Transverse colon (tissue), 4 donors: ENCODE measurements at regions not wholly inside any gene's neighbourhood (a gene's known extent, or its start where the extent isn't known, plus 50 kb on each side); places are given as distances from the start of the nearest gene placed in this dataset.

Experiments used
- DNase-seq: peaks from one replicate; pipeline ENCODE4 v3.0.0-alpha.2; 2019
- H3K27ac ChIP-seq, 4 donors: fragments of 200-600 bp; sonication (generic); 2 replicates each; pipeline ENCODE4 v1.5.1; 2016 to 2018; ENCODE audit warnings: inconsistent platforms in 4 of 4
- H3K27me3 ChIP-seq: fragments of 200-600 bp; sonication (generic); 2 replicates; pipeline ENCODE4 v1.5.1; 2017; ENCODE audit warnings: inconsistent platforms
- H3K36me3 ChIP-seq, 4 donors: fragments of 200-600 bp; sonication (generic); 2 replicates each; pipeline ENCODE4 v1.5.1; 2017 to 2019; ENCODE audit warnings: inconsistent platforms in 4 of 4
- H3K4me1 ChIP-seq, 4 donors: fragments of 200-600 bp; sonication (generic); 2 replicates each; pipeline ENCODE4 v1.5.1; 2017 to 2020; ENCODE audit warnings: inconsistent platforms in 4 of 4
- H3K4me3 ChIP-seq, 4 donors: fragments of 200-600 bp; sonication (generic); 1 replicate in 1 of 4; 2 replicates in 3 of 4; pipeline versions ENCODE4 v1.5.1 to v1.6.1; 2017 to 2019; ENCODE audit warnings: inconsistent platforms in 4 of 4
- H3K9me3 ChIP-seq, 2 donors: fragments of 200-600 bp; sonication (generic); 2 replicates each; pipeline ENCODE4 v1.5.1; 2017 to 2019; ENCODE audit warnings: inconsistent platforms in 2 of 2
- EP300 ChIP-seq: sonication (generic); formaldehyde crosslinking; IDR thresholded peaks from one replicate; pipeline ENCODE4 v1.6.1; 2017; ENCODE audit warnings: antibody characterized with exemption, low read depth
- POLR2A ChIP-seq: fragments of 450-650 bp; IDR thresholded peaks from one replicate; pipeline ENCODE4 v1.6.1; 2016; ENCODE audit warnings: antibody characterized with exemption, mild to moderate bottlenecking, moderate library complexity
- POLR2AphosphoS5 ChIP-seq, 3 donors: sonication (generic); formaldehyde crosslinking; IDR thresholded peaks; one replicate each; pipeline ENCODE4 v1.6.1; 2016; ENCODE audit warnings: antibody characterized with exemption in 3 of 3
- WGBS, 2 donors: methylation state at CpG; one replicate each; pipeline ENCODE4 v1.1.5; 2018; ENCODE audit warnings: low coverage in 1 of 2; 5-methylcytosine and 5-hydroxymethylcytosine counted together
- in situ Hi-C, 4 donors: fragments of 200-750 bp; cut with MboI; loops; one replicate each; pipeline versions ENCODE4 v1.15.0 to v1.15.1; 2017; ENCODE audit warnings: low sequenced_read_pairs in 3 of 4, low pct_ligation_motif_present in 1 of 4, low pct_unique_long_range_greater_than_20kb in 1 of 4
- intact Hi-C: fragments of 100-400 bp; cut with DNase I; formaldehyde crosslinking; loops from one replicate; pipeline ENCODE4 v1.15.1; 2023; ENCODE audit warnings: low total_unique reads
- TF ChIP-seq, protein P1 (sequence below), 5 experiments: fragments of 200-600 bp in 3 of 5; fragments of 450-650 bp in 2 of 5; sonication (generic) in 3 of 5; IDR thresholded peaks; 1 replicate in 2 of 5; 2 replicates in 3 of 5; pipeline ENCODE4 v1.5.1; 2016 to 2017; ENCODE audit warnings: antibody characterized with exemption in 5 of 5, inconsistent platforms in 3 of 5, mild to moderate bottlenecking in 2 of 5, moderate library complexity in 1 of 5

DNA sequence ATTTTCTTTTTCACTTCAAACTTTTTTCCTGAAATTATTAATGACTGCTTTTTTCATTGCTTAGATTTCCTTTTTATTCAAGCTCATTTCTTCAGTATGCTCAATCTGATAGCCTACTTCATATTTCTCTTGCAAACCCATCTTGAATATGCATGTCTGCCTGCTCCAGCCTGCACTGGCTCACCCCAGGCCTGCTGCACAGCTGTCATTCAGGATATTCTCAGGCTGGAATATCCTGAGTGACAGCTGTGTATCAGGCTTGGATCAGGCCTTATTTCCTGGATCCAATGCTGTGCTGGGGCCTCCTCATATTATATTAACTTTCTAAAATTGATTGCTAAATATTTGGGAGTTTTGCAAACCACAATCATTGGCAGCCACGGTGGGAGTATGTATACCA lies 120.2 kb upstream of the TNS3 start:
- 84 to 86% methylated on average over 1 of the region's 1 CpG for WGBS, 2 donors

DNA sequence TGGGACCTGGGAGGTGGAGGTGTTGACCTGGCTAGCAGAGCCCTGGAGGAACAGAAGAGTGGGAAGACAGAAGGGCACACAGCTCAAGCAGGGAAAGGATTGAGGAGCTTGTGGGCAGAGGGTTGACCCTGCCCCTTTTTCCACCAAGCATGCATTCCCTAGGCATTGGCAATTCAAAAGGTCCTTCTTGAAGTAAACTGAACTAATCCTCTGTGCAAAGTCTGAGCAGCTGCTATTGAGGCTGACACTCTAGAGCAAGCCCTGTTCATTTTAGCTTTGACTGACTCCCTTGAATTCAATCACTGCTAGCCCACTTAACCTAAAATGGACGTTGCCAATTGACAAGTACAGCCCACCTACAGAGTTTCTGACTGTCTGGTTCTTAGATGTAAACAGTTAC lies 116.5 kb upstream of the TNS3 start:
- Histone ChIP-seq H3K27ac (no peak overlapping the region), H3K9me3 (no peaks in the 10 kb centered on the region), H3K4me3 (no peak overlapping the region), H3K36me3 (no peaks in the 10 kb centered on the region), H3K4me1 (no peaks in the 10 kb centered on the region), H3K27me3 (no peaks in the 10 kb centered on the region)
- no peak for TF ChIP-seq POLR2AphosphoS5 (IDR thresholded peaks at IDR 0.05)
- no peak for TF ChIP-seq POLR2A
- TF ChIP-seq, protein P1, sequence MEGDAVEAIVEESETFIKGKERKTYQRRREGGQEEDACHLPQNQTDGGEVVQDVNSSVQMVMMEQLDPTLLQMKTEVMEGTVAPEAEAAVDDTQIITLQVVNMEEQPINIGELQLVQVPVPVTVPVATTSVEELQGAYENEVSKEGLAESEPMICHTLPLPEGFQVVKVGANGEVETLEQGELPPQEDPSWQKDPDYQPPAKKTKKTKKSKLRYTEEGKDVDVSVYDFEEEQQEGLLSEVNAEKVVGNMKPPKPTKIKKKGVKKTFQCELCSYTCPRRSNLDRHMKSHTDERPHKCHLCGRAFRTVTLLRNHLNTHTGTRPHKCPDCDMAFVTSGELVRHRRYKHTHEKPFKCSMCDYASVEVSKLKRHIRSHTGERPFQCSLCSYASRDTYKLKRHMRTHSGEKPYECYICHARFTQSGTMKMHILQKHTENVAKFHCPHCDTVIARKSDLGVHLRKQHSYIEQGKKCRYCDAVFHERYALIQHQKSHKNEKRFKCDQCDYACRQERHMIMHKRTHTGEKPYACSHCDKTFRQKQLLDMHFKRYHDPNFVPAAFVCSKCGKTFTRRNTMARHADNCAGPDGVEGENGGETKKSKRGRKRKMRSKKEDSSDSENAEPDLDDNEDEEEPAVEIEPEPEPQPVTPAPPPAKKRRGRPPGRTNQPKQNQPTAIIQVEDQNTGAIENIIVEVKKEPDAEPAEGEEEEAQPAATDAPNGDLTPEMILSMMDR (IDR thresholded peaks at IDR 0.05): no peak
- no peak for TF ChIP-seq EP300
- 35% methylated on average over 1 of the region's 1 CpG; no CpG with 5 or more reads in 1 of the 2 donors for WGBS, 2 donors
- intact Hi-C loops: no loop called here
- DNase-seq: no peak
- in situ Hi-C loops: no loop called here

More for the DNA sequence above, 120.2 kb upstream of the TNS3 start:
- intact Hi-C loops (no loop called here), in situ Hi-C loops (no loop called here)
- no peak overlapping the region for H3K4me3 ChIP-seq
- H3K9me3 ChIP-seq: no peaks in the 10 kb centered on the region
- H3K27me3 ChIP-seq: no peaks in the 10 kb centered on the region
- no peak for TF ChIP-seq POLR2A
- no peak for TF ChIP-seq EP300
- TF ChIP-seq, protein P1 (IDR thresholded peaks at IDR 0.05): no peak
- TF ChIP-seq POLR2AphosphoS5 (IDR thresholded peaks at IDR 0.05): no peak
- H3K36me3 ChIP-seq: no peaks in the 10 kb centered on the region
- H3K4me1 ChIP-seq: no peaks in the 10 kb centered on the region
- no peak for DNase-seq
- H3K27ac ChIP-seq: no peak overlapping the region

DNA sequence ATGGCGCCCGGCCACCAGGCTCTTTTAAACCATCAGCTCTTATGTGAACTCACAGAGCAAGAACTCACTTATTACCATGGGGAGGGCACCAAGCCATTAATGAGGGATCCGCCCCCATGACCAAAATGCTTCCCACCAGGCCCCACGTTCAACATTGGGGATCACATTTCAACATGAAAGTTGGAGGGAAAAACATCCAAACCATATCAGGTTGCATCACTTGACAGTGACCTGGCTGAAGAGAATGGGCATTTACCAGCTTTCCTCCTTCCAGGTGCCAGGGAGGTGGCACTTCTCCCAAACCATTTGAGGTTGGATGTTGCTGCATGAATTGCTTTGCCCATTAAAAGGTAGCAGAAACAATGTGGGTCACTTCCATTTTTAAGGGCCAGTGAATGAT lies 115.6 kb upstream of the TNS3 start:
- Histone ChIP-seq H3K36me3 (no peaks in the 10 kb centered on the region), H3K4me1 (no peaks in the 10 kb centered on the region), H3K27me3 (no peaks in the 10 kb centered on the region), H3K27ac (no peak overlapping the region), H3K9me3 (no peaks in the 10 kb centered on the region), H3K4me3 (no peak overlapping the region)
- DNase-seq: no peak
- intact Hi-C loops (no loop called here), in situ Hi-C loops (no loop called here)
- WGBS, 2 donors: 94 to 100% methylated on average over 1 to 4 of the region's 4 CpGs
- TF ChIP-seq, protein P1 (IDR thresholded peaks at IDR 0.05): no peak
- no peak for TF ChIP-seq EP300
- no peak for TF ChIP-seq POLR2A
- no peak for TF ChIP-seq POLR2AphosphoS5 (IDR thresholded peaks at IDR 0.05)

DNA sequence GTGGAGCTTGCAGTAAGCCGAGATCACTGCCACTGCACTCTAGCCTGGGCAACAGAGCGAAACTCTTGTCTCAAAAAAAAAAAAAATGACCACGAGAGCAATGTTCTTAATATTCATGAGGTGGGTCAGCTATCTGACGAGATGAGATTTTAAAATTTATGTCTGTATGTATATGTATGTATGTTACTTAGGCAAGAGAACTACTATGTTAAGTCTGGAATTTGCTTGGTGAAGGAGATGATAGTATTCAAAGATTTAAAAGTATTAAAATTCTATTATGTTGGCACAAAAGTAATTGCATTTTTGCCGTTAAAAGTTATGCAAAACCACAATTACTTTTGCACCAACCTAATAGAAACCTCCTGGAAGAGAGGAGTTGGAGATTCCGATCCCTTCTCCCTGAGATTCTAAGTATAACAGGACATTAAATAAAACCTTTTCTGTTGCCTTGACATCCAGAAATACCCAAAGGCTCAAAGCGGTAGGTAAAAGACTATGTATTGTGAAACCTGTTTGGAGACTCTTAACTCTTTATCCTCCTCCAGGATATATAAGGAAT lies 114.3 kb upstream of the TNS3 start:
- TF ChIP-seq POLR2A (no peak), EP300 (no peak), POLR2AphosphoS5 (IDR thresholded peaks at IDR 0.05) (no peak)
- TF ChIP-seq, protein P1 (IDR thresholded peaks at IDR 0.05): no peak
- Histone ChIP-seq H3K4me1 (peaks cover 0 to 4% (median 0%) of the 10 kb centered on the region in 4 donors), H3K27me3 (no peaks in the 10 kb centered on the region), H3K4me3 (no peak overlapping the region), H3K9me3 (no peaks in the 10 kb centered on the region), H3K36me3 (no peaks in the 10 kb centered on the region), H3K27ac (no peak overlapping the region)
- DNase-seq: no peak
- WGBS, 2 donors: 76 to 86% methylated on average over 7 of the region's 7 CpGs
- intact Hi-C loops (no loop called here), in situ Hi-C loops (no loop called here)
